HepG2 (cell line): ENCODE measurements at regions not wholly inside any gene's neighbourhood (a gene's known extent, or its start where the extent isn't known, plus 50 kb on each side); places are given as distances from the start of the nearest gene placed in this dataset.

Source experiments
- ATAC-seq: fragments of 200-7000 bp; cut with Tn5 transposase; 3 replicates; pipeline ENCODE4 v1.9.1; 2020; ENCODE audit warnings: mild to moderate bottlenecking, moderate library complexity
- BruUV-seq: library from RNA; stranded (reverse); fragments of 400-500 nt; replicated peaks from 2 replicates; lab custom pipeline; 2021; lab: Mats Ljungman, UMichigan
- CTCF ChIA-PET: fragments of 300-600 bp; formaldehyde crosslinking; extraction: SDS; loops from one replicate; lab custom pipeline; 2021; ENCODE audit warnings: low total read pairs, inconsistent platforms, low intra/inter-chr PET ratio; lab: Yijun Ruan, JAX
- POLR2A ChIA-PET: fragments of 350-600 bp; sonication (Branson Sonifier 250); formaldehyde crosslinking; loops from one replicate; lab custom pipeline; 2020; ENCODE audit warnings: antibody characterized with exemption, inconsistent platforms; lab: Yijun Ruan, JAX
- DNase-seq: peaks from one replicate; pipeline ENCODE4 v3.0.0-alpha.2; 2015; ENCODE audit warnings: low spot score
- FAIRE-seq: peaks from 3 replicates; lab custom pipeline; 2011; peaks lifted over from hg19 to GRCh38; lab: Jason Lieb, UNC
- H2AFZ ChIP-seq: one replicate; pipeline ENCODE4 v1.6.1; 2011; ENCODE audit warnings: low read length, inconsistent platforms
- H3K27ac ChIP-seq: fragments of 300-600 bp; 3 replicates; pipeline ENCODE4 v1.8.0; 2011; ENCODE audit warnings: mixed run types, mild to moderate bottlenecking, mixed read lengths, low read length, inconsistent platforms; ENCODE audit not compliant: insufficient read depth; ENCODE audit errors: extremely low read length
- H3K27me3 ChIP-seq, 2 experiments: fragments of 200-600 bp in 1 of 2; 2 replicates in 1 of 2; 3 replicates in 1 of 2; pipeline versions ENCODE4 v1.6.0 to v1.8.0; 2011; ENCODE audit warnings: low read length in 2 of 2, mild to moderate bottlenecking in 2 of 2, moderate library complexity in 2 of 2, inconsistent platforms in 1 of 2; ENCODE audit not compliant: insufficient read depth in 2 of 2, control insufficient read depth in 1 of 2
- H3K36me3 ChIP-seq, 2 experiments: fragments of 200-600 bp in 1 of 2; replicated peaks in 1 of 2; 2 replicates in 1 of 2; 3 replicates in 1 of 2; pipeline versions ENCODE4 v1.5.1 to v1.8.0; 2011; ENCODE audit warnings: low read length in 2 of 2, inconsistent platforms in 1 of 2; ENCODE audit not compliant: insufficient read depth in 2 of 2, control insufficient read depth in 1 of 2
- H3K4me1 ChIP-seq: 2 replicates; pipeline ENCODE4 v1.5.1; 2012; ENCODE audit warnings: low read length, inconsistent platforms; ENCODE audit not compliant: insufficient read depth
- H3K4me2 ChIP-seq: 2 replicates; pipeline ENCODE4 v1.6.0; 2011; ENCODE audit warnings: low read depth, low read length, inconsistent platforms
- H3K4me3 ChIP-seq, 3 experiments: fragments of 200-600 bp in 1 of 3; sonication (generic), shearing (Covaris generic) in 1 of 3; replicated peaks in 1 of 3; 2 replicates each; pipeline ENCODE4 v1.5.1; 2011 to 2016; ENCODE audit warnings: low read length in 3 of 3, inconsistent platforms in 2 of 3, low read depth in 2 of 3, mild to moderate bottlenecking in 2 of 3, control low read depth in 1 of 3, mixed read lengths in 1 of 3; ENCODE audit not compliant: insufficient read depth in 1 of 3
- H3K79me2 ChIP-seq: one replicate; pipeline ENCODE4 v1.6.1; 2011; ENCODE audit warnings: low read length, inconsistent platforms; ENCODE audit not compliant: insufficient read depth
- H3K9ac ChIP-seq: 2 replicates; pipeline ENCODE4 v1.6.0; 2011; ENCODE audit warnings: mild to moderate bottlenecking, low read depth, low read length, inconsistent platforms; ENCODE audit not compliant: insufficient read depth
- H3K9me3 ChIP-seq: 2 replicates; pipeline ENCODE4 v1.5.1; 2012; ENCODE audit warnings: mild to moderate bottlenecking, low read length
- H4K20me1 ChIP-seq: 2 replicates; pipeline ENCODE4 v1.6.0; 2011; ENCODE audit warnings: inconsistent platforms, mild to moderate bottlenecking, low read length, moderate library complexity; ENCODE audit not compliant: insufficient read depth
- ATAD3A ChIP-seq: sonication (generic); formaldehyde crosslinking; IDR thresholded peaks from 2 replicates; pipeline ENCODE4 v1.4.0; 2020; ENCODE audit warnings: missing genetic modification reagents
- ATF7 ChIP-seq, 2 experiments: fragments of 450-650 bp in 1 of 2; sonication (generic) in 1 of 2; formaldehyde crosslinking in 1 of 2; IDR thresholded peaks; 2 replicates each; pipeline versions ENCODE4 v1.4.0 to v1.6.1; 2016 to 2020; ENCODE audit warnings: antibody characterized with exemption in 1 of 2, mild to moderate bottlenecking in 1 of 2, missing genetic modification reagents in 1 of 2
- FOXP1 ChIP-seq, 2 experiments: fragments of 450-650 bp in 1 of 2; IDR thresholded peaks; 2 replicates each; pipeline ENCODE4 v1.6.1; 2017 to 2018; ENCODE audit warnings: antibody characterized with exemption in 1 of 2
- HHEX ChIP-seq: IDR thresholded peaks from 2 replicates; pipeline ENCODE4 v1.6.1; 2016; ENCODE audit warnings: control low read depth
- MED1 ChIP-seq: sonication (generic); formaldehyde crosslinking; IDR thresholded peaks from 2 replicates; pipeline ENCODE4 v1.4.0; 2020; ENCODE audit warnings: missing genetic modification reagents
- NFIC ChIP-seq: IDR thresholded peaks from 2 replicates; pipeline ENCODE4 v1.6.1; 2012; ENCODE audit warnings: mild to moderate bottlenecking, low read length, inconsistent platforms
- RAD51 ChIP-seq: fragments of 450-650 bp; IDR thresholded peaks from 2 replicates; pipeline ENCODE4 v1.6.1; 2016; ENCODE audit warnings: borderline replicate concordance
- TP53 ChIP-seq: sonication (generic); formaldehyde crosslinking; conservative IDR thresholded peaks from 2 replicates; pipeline ENCODE4 v1.4.0; 2020; ENCODE audit warnings: missing genetic modification reagents
- ZFP82 ChIP-seq: sonication (generic); formaldehyde crosslinking; IDR thresholded peaks from 2 replicates; pipeline ENCODE4 v1.5.1; 2020; ENCODE audit warnings: mild to moderate bottlenecking, missing genetic modification reagents, borderline replicate concordance
- ZNF20 ChIP-seq: sonication (generic); formaldehyde crosslinking; IDR thresholded peaks from 2 replicates; pipeline ENCODE4 v1.4.0; 2020; ENCODE audit warnings: mild to moderate bottlenecking, moderate library complexity, missing genetic modification reagents
- ZNF207 ChIP-seq: fragments of 450-650 bp; IDR thresholded peaks from 2 replicates; pipeline ENCODE4 v1.6.1; 2016; ENCODE audit warnings: antibody characterized with exemption, borderline replicate concordance
- ZNF225 ChIP-seq: sonication (generic); formaldehyde crosslinking; IDR thresholded peaks from 2 replicates; pipeline ENCODE4 v1.4.0; 2020; ENCODE audit warnings: mild to moderate bottlenecking, missing genetic modification reagents
- ZNF382 ChIP-seq: sonication (generic); formaldehyde crosslinking; IDR thresholded peaks from 2 replicates; pipeline ENCODE4 v1.5.0; 2020; ENCODE audit warnings: missing genetic modification reagents, mild to moderate bottlenecking, borderline replicate concordance
- ZNF891 ChIP-seq: sonication (generic); formaldehyde crosslinking; IDR thresholded peaks from 2 replicates; pipeline ENCODE4 v1.5.0; 2020; ENCODE audit warnings: mild to moderate bottlenecking, missing genetic modification reagents
- WGBS: methylation state at CpG from one replicate; pipeline ENCODE4 v1.1.6; 2017; ENCODE audit warnings: low lambda C conversion rate; 5-methylcytosine and 5-hydroxymethylcytosine counted together
- in situ Hi-C: cut with HindIII; loops from 2 replicates; pipeline ENCODE4 v1.10.0; 2017; ENCODE audit warnings: low pct_unique_long_range_greater_than_20kb; ENCODE audit not compliant: extremely low pct_ligation_motif_present
- intact Hi-C: fragments of 100-400 bp; cut with micrococcal nuclease; formaldehyde crosslinking; loops from one replicate; pipeline ENCODE4 v1.10.0; 2022; ENCODE audit not compliant: unreplicated experiment
- TF ChIP-seq, protein P1 (sequence below): sonication (generic); formaldehyde crosslinking; IDR thresholded peaks from 2 replicates; pipeline ENCODE4 v1.4.0; 2020; ENCODE audit warnings: missing genetic modification reagents
- TF ChIP-seq, protein P2 (sequence below): sonication (generic); formaldehyde crosslinking; IDR thresholded peaks from 2 replicates; pipeline ENCODE4 v1.9.0; 2021; ENCODE audit warnings: missing genetic modification reagents, borderline replicate concordance
- TF ChIP-seq, protein P3 (sequence below): sonication (generic); formaldehyde crosslinking; IDR thresholded peaks from 2 replicates; pipeline ENCODE4 v1.4.0; 2020; ENCODE audit warnings: missing genetic modification reagents, mild to moderate bottlenecking, borderline replicate concordance

DNA sequence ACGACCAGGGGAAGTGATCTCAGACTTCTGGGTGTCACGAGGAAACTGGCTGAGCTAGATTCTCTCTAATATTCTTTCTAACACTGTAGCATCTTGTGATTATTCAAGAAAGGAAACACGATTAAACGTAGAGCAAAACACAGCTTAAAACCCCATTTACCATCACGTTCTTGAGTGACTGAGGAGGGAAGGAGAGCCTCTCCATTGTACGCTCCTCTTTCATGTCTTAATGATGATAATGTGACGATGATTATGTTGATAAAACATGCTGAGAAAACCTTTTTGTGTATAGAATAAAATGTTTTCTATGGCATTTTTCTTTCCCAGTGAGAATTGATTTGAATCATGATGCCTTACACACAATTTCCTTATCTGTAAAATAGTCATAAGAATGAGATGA, 705.6 kb upstream of the ID2 start:
- H2AFZ ChIP-seq = no peak overlapping the region
- intact Hi-C loops = no loop called here
- TF ChIP-seq, protein P1, sequence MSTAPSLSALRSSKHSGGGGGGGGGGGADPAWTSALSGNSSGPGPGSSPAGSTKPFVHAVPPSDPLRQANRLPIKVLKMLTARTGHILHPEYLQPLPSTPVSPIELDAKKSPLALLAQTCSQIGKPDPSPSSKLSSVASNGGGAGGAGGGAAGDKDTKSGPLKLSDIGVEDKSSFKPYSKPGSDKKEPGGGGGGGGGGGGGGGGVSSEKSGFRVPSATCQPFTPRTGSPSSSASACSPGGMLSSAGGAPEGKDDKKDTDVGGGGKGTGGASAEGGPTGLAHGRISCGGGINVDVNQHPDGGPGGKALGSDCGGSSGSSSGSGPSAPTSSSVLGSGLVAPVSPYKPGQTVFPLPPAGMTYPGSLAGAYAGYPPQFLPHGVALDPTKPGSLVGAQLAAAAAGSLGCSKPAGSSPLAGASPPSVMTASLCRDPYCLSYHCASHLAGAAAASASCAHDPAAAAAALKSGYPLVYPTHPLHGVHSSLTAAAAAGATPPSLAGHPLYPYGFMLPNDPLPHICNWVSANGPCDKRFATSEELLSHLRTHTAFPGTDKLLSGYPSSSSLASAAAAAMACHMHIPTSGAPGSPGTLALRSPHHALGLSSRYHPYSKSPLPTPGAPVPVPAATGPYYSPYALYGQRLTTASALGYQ (CRISPR knock-in tag) = no peak
- TF ChIP-seq ZNF891 (CRISPR knock-in tag) (no peak), ZFP82 (no peak), NFIC (no peak), RAD51 (no peak), ZNF20 (CRISPR knock-in tag) (no peak), ZNF207 (no peak), HHEX (CRISPR knock-in tag) (no peak), ATAD3A (CRISPR knock-in tag) (no peak), FOXP1 (IDR thresholded peaks at IDR 0.05) (no peak), FOXP1 (CRISPR knock-in tag; IDR thresholded peaks at IDR 0.05) (no peak), ZNF225 (CRISPR knock-in tag) (no peak), MED1 (CRISPR knock-in tag) (no peak), TP53 (CRISPR knock-in tag) (no peak), ATF7 (IDR thresholded peaks at IDR 0.05) (no peak), ATF7 (CRISPR knock-in tag; IDR thresholded peaks at IDR 0.05) (no peak), ZNF382 (CRISPR knock-in tag) (no peak)
- TF ChIP-seq, protein P2, sequence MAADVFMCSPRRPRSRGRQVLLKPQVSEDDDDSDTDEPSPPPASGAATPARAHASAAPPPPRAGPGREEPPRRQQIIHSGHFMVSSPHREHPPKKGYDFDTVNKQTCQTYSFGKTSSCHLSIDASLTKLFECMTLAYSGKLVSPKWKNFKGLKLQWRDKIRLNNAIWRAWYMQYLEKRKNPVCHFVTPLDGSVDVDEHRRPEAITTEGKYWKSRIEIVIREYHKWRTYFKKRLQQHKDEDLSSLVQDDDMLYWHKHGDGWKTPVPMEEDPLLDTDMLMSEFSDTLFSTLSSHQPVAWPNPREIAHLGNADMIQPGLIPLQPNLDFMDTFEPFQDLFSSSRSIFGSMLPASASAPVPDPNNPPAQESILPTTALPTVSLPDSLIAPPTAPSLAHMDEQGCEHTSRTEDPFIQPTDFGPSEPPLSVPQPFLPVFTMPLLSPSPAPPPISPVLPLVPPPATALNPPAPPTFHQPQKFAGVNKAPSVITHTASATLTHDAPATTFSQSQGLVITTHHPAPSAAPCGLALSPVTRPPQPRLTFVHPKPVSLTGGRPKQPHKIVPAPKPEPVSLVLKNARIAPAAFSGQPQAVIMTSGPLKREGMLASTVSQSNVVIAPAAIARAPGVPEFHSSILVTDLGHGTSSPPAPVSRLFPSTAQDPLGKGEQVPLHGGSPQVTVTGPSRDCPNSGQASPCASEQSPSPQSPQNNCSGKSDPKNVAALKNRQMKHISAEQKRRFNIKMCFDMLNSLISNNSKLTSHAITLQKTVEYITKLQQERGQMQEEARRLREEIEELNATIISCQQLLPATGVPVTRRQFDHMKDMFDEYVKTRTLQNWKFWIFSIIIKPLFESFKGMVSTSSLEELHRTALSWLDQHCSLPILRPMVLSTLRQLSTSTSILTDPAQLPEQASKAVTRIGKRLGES (CRISPR knock-in tag) = no peak
- TF ChIP-seq, protein P3, sequence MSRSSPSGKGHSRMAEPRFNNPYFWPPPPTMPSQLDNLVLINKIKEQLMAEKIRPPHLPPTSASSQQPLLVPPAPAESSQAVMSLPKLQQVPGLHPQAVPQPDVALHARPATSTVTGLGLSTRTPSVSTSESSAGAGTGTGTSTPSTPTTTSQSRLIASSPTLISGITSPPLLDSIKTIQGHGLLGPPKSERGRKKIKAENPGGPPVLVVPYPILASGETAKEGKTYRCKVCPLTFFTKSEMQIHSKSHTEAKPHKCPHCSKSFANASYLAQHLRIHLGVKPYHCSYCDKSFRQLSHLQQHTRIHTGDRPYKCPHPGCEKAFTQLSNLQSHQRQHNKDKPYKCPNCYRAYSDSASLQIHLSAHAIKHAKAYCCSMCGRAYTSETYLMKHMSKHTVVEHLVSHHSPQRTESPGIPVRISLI (CRISPR knock-in tag) = no peak
- TF ChIP-seq, all 625 proteins: peak for 0
- H3K4me3 ChIP-seq = no peak overlapping the region
- H3K27ac ChIP-seq = no peak overlapping the region
- H3K9ac ChIP-seq = no peak overlapping the region
- no TSS peak for BruUV-seq
- H3K4me2 ChIP-seq = no peak overlapping the region
- no peaks in the 10 kb centered on the region for H3K79me2 ChIP-seq
- DNase-seq (no peak), FAIRE-seq (no peak), ATAC-seq (no peak)
- in situ Hi-C loops = no loop called here
- POLR2A ChIA-PET = no interaction called here
- H4K20me1 ChIP-seq = no peaks in the 10 kb centered on the region
- H3K9me3 ChIP-seq = no peaks in the 10 kb centered on the region
- CTCF ChIA-PET = no interaction called here
- H3K27me3 ChIP-seq = peaks cover 0 to 13% of the 10 kb centered on the region in 2 experiments; a peak in 1 of 5 replicates
- no peaks in the 10 kb centered on the region for H3K4me1 ChIP-seq
- H3K36me3 ChIP-seq = no peaks in the 10 kb centered on the region
- 29% methylated on average over 7 of the region's 7 CpGs for WGBS
